Glutamatergic neuron (in vitro differentiated cells): ENCODE measurements at regions not wholly inside any gene's neighbourhood (a gene's known extent, or its start where the extent isn't known, plus 50 kb on each side); places are given as distances from the start of the nearest gene placed in this dataset.

Source experiments
- DNase-seq: peaks from one replicate; pipeline ENCODE4 v3.0.0; 2022
- H3K27ac Mint-ChIP-seq: one replicate; pipeline ENCODE4 v1.8.0; 2020; ENCODE audit warnings: mild to moderate bottlenecking, mixed read lengths, inconsistent platforms; ENCODE audit not compliant: unreplicated experiment
- H3K27me3 Mint-ChIP-seq: one replicate; pipeline ENCODE4 v1.8.0; 2020; ENCODE audit warnings: mild to moderate bottlenecking, moderate library complexity, mixed read lengths, inconsistent platforms; ENCODE audit not compliant: unreplicated experiment
- H3K36me3 Mint-ChIP-seq: one replicate; pipeline ENCODE4 v1.8.0; 2020; ENCODE audit warnings: mild to moderate bottlenecking, mixed read lengths, inconsistent platforms; ENCODE audit not compliant: unreplicated experiment
- H3K4me1 Mint-ChIP-seq: one replicate; pipeline ENCODE4 v1.8.0; 2020; ENCODE audit warnings: mild to moderate bottlenecking, low read depth, mixed read lengths, inconsistent platforms; ENCODE audit not compliant: unreplicated experiment
- H3K4me3 Mint-ChIP-seq: one replicate; pipeline ENCODE4 v1.8.0; 2020; ENCODE audit warnings: mild to moderate bottlenecking, mixed read lengths, inconsistent platforms; ENCODE audit not compliant: unreplicated experiment
- H3K9me3 Mint-ChIP-seq: one replicate; pipeline ENCODE4 v1.8.0; 2020; ENCODE audit warnings: mild to moderate bottlenecking, moderate library complexity, mixed read lengths, inconsistent platforms; ENCODE audit not compliant: unreplicated experiment
- TF ChIP-seq, protein P1 (sequence below): fragments of 200-600 bp; sonication (generic); IDR thresholded peaks from one replicate; pipeline ENCODE4 v1.5.0; 2021; ENCODE audit not compliant: partially characterized antibody, unreplicated experiment

DNA sequence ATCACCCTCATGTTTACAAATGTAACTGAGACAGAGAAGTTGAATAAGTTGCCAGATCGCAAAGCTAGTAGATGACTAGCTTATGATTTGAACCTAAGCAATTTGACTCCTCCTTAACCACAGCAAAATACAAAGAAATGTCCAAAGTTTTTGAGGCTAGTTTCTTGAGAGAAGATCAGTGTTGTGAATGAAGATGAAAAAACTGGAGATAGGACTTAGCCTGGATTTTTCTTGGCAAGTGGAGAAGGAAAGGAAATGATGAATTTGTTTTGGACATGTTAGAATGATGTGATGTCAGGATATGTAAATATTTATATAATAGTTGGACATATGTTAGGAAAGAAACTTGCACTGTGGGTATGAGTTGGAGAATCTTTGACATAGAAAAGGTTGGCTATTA is 149.8 kb downstream of the LSMEM1 start:
- no peaks in the 10 kb centered on the region for H3K4me1 Mint-ChIP-seq
- no peaks in the 10 kb centered on the region for H3K9me3 Mint-ChIP-seq
- no peak overlapping the region for H3K27ac Mint-ChIP-seq
- H3K4me3 Mint-ChIP-seq, result no peak overlapping the region
- TF ChIP-seq, protein P1, sequence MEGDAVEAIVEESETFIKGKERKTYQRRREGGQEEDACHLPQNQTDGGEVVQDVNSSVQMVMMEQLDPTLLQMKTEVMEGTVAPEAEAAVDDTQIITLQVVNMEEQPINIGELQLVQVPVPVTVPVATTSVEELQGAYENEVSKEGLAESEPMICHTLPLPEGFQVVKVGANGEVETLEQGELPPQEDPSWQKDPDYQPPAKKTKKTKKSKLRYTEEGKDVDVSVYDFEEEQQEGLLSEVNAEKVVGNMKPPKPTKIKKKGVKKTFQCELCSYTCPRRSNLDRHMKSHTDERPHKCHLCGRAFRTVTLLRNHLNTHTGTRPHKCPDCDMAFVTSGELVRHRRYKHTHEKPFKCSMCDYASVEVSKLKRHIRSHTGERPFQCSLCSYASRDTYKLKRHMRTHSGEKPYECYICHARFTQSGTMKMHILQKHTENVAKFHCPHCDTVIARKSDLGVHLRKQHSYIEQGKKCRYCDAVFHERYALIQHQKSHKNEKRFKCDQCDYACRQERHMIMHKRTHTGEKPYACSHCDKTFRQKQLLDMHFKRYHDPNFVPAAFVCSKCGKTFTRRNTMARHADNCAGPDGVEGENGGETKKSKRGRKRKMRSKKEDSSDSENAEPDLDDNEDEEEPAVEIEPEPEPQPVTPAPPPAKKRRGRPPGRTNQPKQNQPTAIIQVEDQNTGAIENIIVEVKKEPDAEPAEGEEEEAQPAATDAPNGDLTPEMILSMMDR, result no peak
- peaks cover 9% of the 10 kb centered on the region for H3K36me3 Mint-ChIP-seq
- DNase-seq, result no peak
- no peaks in the 10 kb centered on the region for H3K27me3 Mint-ChIP-seq

DNA sequence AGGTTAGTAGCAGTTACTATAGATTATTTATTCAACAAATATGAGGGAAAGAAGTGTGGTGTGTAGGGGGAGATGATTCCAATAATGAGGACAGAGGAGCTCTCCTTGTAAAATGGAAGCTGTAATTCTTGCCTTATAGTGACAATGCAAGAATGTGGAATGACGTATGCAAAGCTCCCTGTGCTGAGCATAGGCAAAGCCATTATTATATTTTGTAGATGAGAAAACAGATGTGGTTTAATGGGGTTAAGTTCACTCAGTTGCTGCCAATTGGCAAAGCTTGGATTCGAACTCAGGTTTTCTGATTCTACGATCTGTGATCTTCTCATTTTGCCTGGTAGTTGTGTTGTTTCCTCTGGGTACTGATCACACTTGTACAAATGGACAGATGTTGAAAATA is 153.3 kb downstream of the LSMEM1 start:
- no peaks in the 10 kb centered on the region for H3K9me3 Mint-ChIP-seq
- no peak overlapping the region for H3K27ac Mint-ChIP-seq
- no peak overlapping the region for H3K4me3 Mint-ChIP-seq
- TF ChIP-seq, protein P1, result no peak
- H3K4me1 Mint-ChIP-seq, result no peaks in the 10 kb centered on the region
- DNase-seq, result no peak
- no peaks in the 10 kb centered on the region for H3K27me3 Mint-ChIP-seq
- no peaks in the 10 kb centered on the region for H3K36me3 Mint-ChIP-seq

DNA sequence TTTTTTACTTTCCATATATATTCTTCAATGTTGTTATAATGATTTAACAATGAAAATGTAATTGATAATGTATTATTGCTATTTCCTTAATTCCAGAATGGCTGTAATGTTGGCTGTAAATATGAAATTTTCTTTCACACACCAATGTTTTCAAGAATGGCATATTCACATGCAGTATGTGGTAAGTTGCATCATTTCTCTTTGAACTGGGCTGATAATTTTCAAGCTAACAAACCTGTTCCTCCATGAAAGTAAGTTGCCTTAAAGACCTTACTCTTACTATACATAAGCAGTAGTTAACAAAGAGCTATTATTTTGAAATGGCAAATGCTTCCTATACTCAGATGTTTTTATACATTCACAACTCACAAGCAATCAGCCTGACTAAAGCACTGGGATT is 154.5 kb downstream of the TMEM168 start:
- Mint-ChIP-seq H3K27me3 (no peaks in the 10 kb centered on the region), H3K4me3 (no peak overlapping the region), H3K36me3 (no peaks in the 10 kb centered on the region), H3K4me1 (no peaks in the 10 kb centered on the region), H3K9me3 (no peaks in the 10 kb centered on the region), H3K27ac (no peak overlapping the region)
- TF ChIP-seq, protein P1, result no peak
- no peak for DNase-seq

DNA sequence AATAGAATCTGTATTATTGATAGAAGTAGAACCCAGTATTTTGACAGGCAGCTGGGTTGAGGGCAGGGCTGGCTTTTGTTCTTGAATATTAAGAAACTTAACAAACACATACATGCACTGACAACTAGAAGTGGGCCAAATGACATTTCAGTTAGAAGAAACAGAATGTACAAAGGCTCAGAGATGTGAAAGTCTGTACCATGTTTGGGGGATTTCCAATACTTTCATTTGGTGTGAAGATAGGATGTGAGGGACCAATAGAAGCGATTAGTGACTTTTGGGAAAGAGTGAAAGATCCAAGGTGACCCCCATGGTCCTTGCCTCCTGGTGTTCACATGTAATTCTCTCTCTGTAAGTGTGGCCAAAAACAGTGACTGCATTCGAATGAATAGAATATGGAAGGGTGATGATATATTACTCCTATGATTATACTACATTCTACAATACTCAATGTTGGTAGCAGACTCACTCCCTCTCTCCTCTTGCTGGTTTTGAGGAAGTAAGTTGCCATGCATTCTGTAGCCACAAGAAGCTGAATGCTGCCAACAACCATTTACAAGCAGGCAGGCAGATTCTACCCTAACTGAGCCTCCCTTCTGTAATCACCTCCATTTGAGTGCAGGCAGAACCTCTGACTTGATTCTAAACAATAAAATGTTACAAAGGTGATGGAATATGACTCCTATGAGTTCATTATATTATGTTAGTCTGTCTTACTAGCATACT is 151.4 kb downstream of the TMEM168 start:
- Mint-ChIP-seq H3K9me3 (peaks cover 2% of the 10 kb centered on the region), H3K4me3 (no peak overlapping the region), H3K27ac (no peak overlapping the region), H3K36me3 (peaks cover 18% of the 10 kb centered on the region), H3K4me1 (no peaks in the 10 kb centered on the region), H3K27me3 (no peaks in the 10 kb centered on the region)
- TF ChIP-seq, protein P1, result no peak
- no peak for DNase-seq

DNA sequence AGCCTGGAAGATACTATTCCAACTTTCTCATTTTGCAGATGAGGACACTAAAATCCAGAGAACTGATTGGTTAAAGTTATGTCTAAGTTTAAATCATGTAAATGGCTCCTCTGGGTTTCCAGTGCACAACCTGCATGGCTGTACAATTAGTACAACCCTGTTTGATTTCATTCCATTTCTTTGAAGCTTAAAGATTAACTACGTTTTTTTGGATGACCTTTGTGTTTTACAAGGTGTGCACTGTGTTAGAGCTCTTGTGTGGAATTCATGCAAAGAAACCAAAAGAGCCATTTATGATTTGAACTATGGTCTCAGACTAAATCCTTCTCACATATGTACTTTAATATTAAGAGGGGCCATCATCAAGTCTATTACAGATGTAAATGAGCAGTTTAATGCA is 149.5 kb downstream of the TMEM168 start:
- no peak for DNase-seq
- peaks cover 2% of the 10 kb centered on the region for H3K27me3 Mint-ChIP-seq
- H3K4me3 Mint-ChIP-seq, result no peak overlapping the region
- TF ChIP-seq, protein P1, result no peak
- H3K9me3 Mint-ChIP-seq, result peaks cover 4% of the 10 kb centered on the region
- peaks cover 25% of the 10 kb centered on the region for H3K36me3 Mint-ChIP-seq
- no peak overlapping the region for H3K27ac Mint-ChIP-seq
- H3K4me1 Mint-ChIP-seq, result no peaks in the 10 kb centered on the region
